Neutrophil (primary cell): ENCODE measurements at regions not wholly inside any gene's neighbourhood (a gene's known extent, or its start where the extent isn't known, plus 50 kb on each side); places are given as distances from the start of the nearest gene placed in this dataset.

ENCODE experiments used
- H3K27ac ChIP-seq: fragments of 200-600 bp; sonication (generic); 2 replicates; pipeline ENCODE4 v1.5.1; 2016; ENCODE audit warnings: mild to moderate bottlenecking, moderate library complexity
- H3K27me3 ChIP-seq: fragments of 200-600 bp; sonication (generic); 2 replicates; pipeline ENCODE4 v1.6.0; 2016; ENCODE audit warnings: mild to moderate bottlenecking
- H3K36me3 ChIP-seq: fragments of 200-600 bp; sonication (generic); 2 replicates; pipeline ENCODE4 v1.5.1; 2017
- H3K4me1 ChIP-seq, 2 experiments: fragments of 200-600 bp in 1 of 2; sonication (generic) in 1 of 2; 1 replicate in 1 of 2; 2 replicates in 1 of 2; pipeline versions ENCODE4 v1.5.1 to v1.6.1; 2013 to 2016; ENCODE audit warnings: low read depth in 1 of 2, low read length in 1 of 2, mild to moderate bottlenecking in 1 of 2, moderate library complexity in 1 of 2; ENCODE audit not compliant: control insufficient read depth in 1 of 2, insufficient read depth in 1 of 2
- H3K4me3 ChIP-seq, 2 experiments: fragments of 200-600 bp in 1 of 2; sonication (generic) in 1 of 2; 1 replicate in 1 of 2; 2 replicates in 1 of 2; pipeline ENCODE4 v1.5.1; 2013 to 2016; ENCODE audit warnings: low read depth in 1 of 2, low read length in 1 of 2, mild to moderate bottlenecking in 1 of 2, moderate library complexity in 1 of 2
- H3K9me3 ChIP-seq: fragments of 200-600 bp; sonication (generic); 2 replicates; pipeline ENCODE4 v1.5.1; 2016
- TF ChIP-seq, protein P1 (sequence below): fragments of 200-600 bp; sonication (generic); IDR thresholded peaks from 2 replicates; pipeline ENCODE4 v1.5.1; 2016; ENCODE audit warnings: antibody characterized with exemption

DNA sequence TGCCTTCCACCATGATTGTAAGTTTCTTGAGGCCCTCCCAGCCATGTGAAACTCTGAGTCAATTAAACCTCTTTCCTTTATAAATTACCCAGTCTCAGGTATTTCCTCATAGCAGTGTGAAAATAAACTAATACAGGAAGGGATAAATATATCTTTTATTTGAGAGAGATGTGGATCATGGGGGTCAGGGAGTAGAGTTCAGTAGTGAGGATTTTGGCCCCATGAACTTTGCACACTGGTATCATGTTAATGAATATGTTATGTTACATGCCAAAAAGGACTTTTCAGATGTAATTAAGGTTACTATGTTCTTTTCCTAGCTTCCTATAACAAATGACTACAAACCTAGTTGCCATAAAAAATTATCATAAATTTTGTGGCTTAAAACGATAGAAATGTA, 1393.7 kb downstream of the DSC3 start:
- H3K27me3 ChIP-seq: no peaks in the 10 kb centered on the region

DNA sequence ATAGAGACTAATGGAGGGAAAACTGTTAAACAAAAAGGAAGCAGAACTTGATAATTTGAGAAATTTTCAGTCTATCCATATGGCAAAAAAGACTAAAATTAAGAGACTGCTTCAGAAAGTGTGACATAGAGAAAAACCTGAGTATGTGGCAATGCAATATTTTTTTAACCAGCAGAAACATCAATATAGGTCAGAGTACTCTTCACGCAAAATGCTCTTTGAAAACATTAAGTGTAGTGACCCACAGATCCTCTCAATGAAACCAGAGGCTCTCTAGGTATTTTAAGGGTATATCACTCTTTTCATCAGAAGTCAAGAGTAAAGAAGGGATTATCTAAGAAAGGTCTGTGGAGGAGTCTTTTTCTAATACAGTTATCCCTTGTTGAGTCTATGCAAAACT, 1394.8 kb downstream of the DSC3 start:
- Histone ChIP-seq H3K27ac (no peak overlapping the region), H3K36me3 (no peaks in the 10 kb centered on the region), H3K4me3 (no peak overlapping the region), H3K9me3 (no peaks in the 10 kb centered on the region), H3K27me3 (no peaks in the 10 kb centered on the region), H3K4me1 (no peaks in the 10 kb centered on the region)
- TF ChIP-seq, protein P1, sequence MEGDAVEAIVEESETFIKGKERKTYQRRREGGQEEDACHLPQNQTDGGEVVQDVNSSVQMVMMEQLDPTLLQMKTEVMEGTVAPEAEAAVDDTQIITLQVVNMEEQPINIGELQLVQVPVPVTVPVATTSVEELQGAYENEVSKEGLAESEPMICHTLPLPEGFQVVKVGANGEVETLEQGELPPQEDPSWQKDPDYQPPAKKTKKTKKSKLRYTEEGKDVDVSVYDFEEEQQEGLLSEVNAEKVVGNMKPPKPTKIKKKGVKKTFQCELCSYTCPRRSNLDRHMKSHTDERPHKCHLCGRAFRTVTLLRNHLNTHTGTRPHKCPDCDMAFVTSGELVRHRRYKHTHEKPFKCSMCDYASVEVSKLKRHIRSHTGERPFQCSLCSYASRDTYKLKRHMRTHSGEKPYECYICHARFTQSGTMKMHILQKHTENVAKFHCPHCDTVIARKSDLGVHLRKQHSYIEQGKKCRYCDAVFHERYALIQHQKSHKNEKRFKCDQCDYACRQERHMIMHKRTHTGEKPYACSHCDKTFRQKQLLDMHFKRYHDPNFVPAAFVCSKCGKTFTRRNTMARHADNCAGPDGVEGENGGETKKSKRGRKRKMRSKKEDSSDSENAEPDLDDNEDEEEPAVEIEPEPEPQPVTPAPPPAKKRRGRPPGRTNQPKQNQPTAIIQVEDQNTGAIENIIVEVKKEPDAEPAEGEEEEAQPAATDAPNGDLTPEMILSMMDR: no peak

More for the DNA sequence above, 1393.7 kb downstream of the DSC3 start:
- Histone ChIP-seq H3K9me3 (no peaks in the 10 kb centered on the region), H3K4me1 (no peaks in the 10 kb centered on the region), H3K27ac (no peak overlapping the region), H3K36me3 (no peaks in the 10 kb centered on the region), H3K4me3 (no peak overlapping the region)
- TF ChIP-seq, protein P1: no peak

DNA sequence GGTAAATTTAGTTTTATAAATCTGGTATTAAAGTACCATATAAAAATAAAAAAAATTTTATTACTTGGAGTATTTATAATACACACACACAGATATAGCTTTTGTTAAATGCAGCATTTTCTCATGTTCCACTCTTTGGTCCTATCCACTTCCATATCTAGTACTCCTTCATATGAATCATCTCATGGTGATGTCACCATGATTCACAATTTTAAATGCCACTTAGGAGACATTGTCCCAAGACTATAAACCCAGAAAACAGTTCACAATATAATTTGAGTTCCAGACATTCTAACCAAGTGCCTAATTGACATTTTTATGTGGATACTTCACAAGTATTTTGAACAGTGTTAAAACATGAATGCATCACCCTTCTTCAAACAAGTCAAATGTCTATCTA, 1398.3 kb downstream of the DSC3 start:
- Histone ChIP-seq H3K27ac (no peak overlapping the region), H3K4me1 (no peaks in the 10 kb centered on the region), H3K9me3 (no peaks in the 10 kb centered on the region), H3K27me3 (no peaks in the 10 kb centered on the region), H3K36me3 (no peaks in the 10 kb centered on the region), H3K4me3 (no peak overlapping the region)
- TF ChIP-seq, protein P1: no peak

DNA sequence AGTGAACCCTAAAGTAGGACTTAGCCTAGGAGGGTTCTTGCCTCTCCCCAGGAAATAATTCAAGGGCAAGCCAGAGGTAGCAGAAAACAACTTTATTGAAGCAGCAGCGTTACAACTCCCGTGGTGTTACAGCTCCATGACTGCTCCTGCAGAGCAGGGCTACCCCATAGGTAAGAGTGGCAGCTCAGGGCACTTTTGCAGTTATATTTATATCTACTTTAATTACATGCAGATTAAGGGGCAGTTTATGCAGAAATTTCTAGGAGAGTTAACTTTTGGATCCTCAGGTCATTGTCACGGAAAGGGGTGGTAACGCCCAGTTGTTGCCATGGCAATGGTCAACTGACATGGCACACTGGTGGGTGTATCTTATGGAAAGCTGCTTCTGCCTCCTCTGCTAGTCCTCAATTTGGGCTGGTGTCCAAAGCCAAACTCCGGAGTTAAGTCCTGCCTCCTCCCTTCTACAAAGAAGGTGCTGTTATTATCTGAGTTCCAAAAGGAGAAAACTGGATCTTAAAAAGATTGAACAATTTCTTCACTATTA, 1413.0 kb downstream of the DSC3 start:
- Histone ChIP-seq H3K27me3 (no peaks in the 10 kb centered on the region), H3K27ac (no peak overlapping the region), H3K4me1 (no peaks in the 10 kb centered on the region), H3K4me3 (no peak overlapping the region), H3K36me3 (no peaks in the 10 kb centered on the region), H3K9me3 (no peaks in the 10 kb centered on the region)
- TF ChIP-seq, protein P1: no peak

DNA sequence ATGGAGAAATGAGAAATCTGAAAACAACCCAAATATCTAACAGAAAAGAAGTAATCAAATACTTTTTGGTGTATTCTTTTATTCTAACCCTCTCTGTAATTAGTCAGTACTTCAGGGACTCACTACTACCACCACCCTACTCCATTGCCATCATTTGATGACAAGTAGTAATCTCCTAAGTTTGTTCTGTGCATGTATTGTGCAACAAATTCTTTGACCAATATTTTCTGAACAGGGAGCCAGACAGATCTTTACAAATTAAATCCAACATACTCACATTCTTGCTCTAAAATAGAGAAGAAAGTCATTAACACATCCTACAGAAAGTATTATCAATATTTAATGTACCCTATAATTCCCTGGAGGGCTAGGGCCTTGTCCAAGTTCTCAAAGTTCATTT, 1416.4 kb downstream of the DSC3 start:
- TF ChIP-seq, protein P1: no peak
- H3K4me3 ChIP-seq: no peak overlapping the region
- H3K36me3 ChIP-seq: no peaks in the 10 kb centered on the region
- H3K9me3 ChIP-seq: no peaks in the 10 kb centered on the region
- H3K4me1 ChIP-seq: no peaks in the 10 kb centered on the region
- H3K27me3 ChIP-seq: no peaks in the 10 kb centered on the region
- H3K27ac ChIP-seq: no peak overlapping the region

DNA sequence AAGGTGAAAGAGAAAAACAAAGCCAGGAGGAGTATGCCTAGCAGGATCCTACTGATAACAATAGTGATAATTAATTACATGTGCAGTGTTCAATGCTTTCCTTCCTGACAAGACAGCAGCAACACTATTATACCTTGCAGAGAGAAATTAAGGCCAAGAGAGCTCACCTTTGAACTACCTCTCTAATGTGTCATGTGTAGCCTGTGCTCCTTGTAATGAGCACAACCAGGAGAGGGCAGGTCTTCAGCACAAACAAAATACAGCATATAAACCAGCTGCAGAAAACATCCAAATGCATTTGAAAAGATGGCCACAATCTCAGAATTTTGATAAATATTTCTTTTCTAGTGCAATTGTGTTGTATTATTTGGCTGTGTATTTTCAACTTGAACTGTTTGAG, 1425.7 kb downstream of the DSC3 start:
- Histone ChIP-seq H3K27me3 (no peaks in the 10 kb centered on the region), H3K9me3 (no peaks in the 10 kb centered on the region), H3K27ac (no peak overlapping the region), H3K4me1 (no peaks in the 10 kb centered on the region), H3K4me3 (no peak overlapping the region), H3K36me3 (no peaks in the 10 kb centered on the region)
- TF ChIP-seq, protein P1: no peak
